ENCODE measurements at regions not wholly inside any gene's neighbourhood (a gene's known extent, or its start where the extent isn't known, plus 50 kb on each side); places are given as distances from the start of the nearest gene placed in this dataset.

GRCh38 chr16:79523971-79524370 is 76.6 kb downstream of the MAF start:
- Histone ChIP-seq H3K36me3 (replicated peaks in 1 of 2; ENCODE audit: control insufficient read depth in 1 of 2, insufficient read depth in 2 of 2, low read length in 2 of 2) (no peaks in the 10 kb centered on the region), H3K4me1 (ENCODE audit: insufficient read depth, low read length) (no peaks in the 10 kb centered on the region), H2AFZ (ENCODE audit: low read length) (no peak overlapping the region), H4K20me1 (ENCODE audit: insufficient read depth, low read length) (no peaks in the 10 kb centered on the region), H3K9me3 (ENCODE audit: low read length) (no peaks in the 10 kb centered on the region), H3K4me3 (replicated peaks in 1 of 3; ENCODE audit: insufficient read depth in 1 of 3, low read depth in 2 of 3, low read length in 3 of 3) (no peak overlapping the region), H3K27ac (ENCODE audit: extremely low read length, insufficient read depth, low read length) (no peak overlapping the region), H3K27me3 (ENCODE audit: control insufficient read depth in 1 of 2, insufficient read depth in 2 of 2, low read length in 2 of 2) (no peaks in the 10 kb centered on the region), H3K4me2 (ENCODE audit: low read depth, low read length) (no peak overlapping the region), H3K9ac (ENCODE audit: insufficient read depth, low read depth, low read length) (no peak overlapping the region), H3K79me2 (ENCODE audit: insufficient read depth, low read length) (no peaks in the 10 kb centered on the region)
- no peak for ATAC-seq
- POLR2A ChIA-PET: no interaction called here
- BruUV-seq (replicated peaks): no TSS peak
- WGBS (ENCODE audit: low lambda C conversion rate): 23% methylated on average over 9 of the region's 9 CpGs
- intact Hi-C loops (cut with micrococcal nuclease; ENCODE audit: unreplicated experiment) (no loop called here), in situ Hi-C loops (cut with HindIII; ENCODE audit: extremely low pct_ligation_motif_present, low pct_unique_long_range_greater_than_20kb) (no loop called here)
- FAIRE-seq: no peak
- no peak for DNase-seq (ENCODE audit: low spot score)
- CTCF ChIA-PET (ENCODE audit: low intra/inter-chr PET ratio, low total read pairs): no interaction called here
- TF ChIP-seq ZNF605 (CRISPR knock-in tag; IDR thresholded peaks at IDR 0.05): no peak
- TF ChIP-seq ZNF318 (CRISPR knock-in tag; IDR thresholded peaks at IDR 0.05): no peak
- no peak for TF ChIP-seq U2AF1 (optimal IDR thresholded peaks at IDR 0.05; ENCODE audit: low read depth, low read length)
- no peak for TF ChIP-seq SKIL (CRISPR knock-in tag; IDR thresholded peaks at IDR 0.05; ENCODE audit: borderline replicate concordance)
- TF ChIP-seq FOXO1 (CRISPR knock-in tag; IDR thresholded peaks at IDR 0.05): no peak
- TF ChIP-seq ZNF235 (CRISPR knock-in tag; IDR thresholded peaks at IDR 0.05; ENCODE audit: borderline replicate concordance): no peak
- no peak for TF ChIP-seq KLF11 (CRISPR knock-in tag; IDR thresholded peaks at IDR 0.05)
- TF ChIP-seq MIXL1 (CRISPR knock-in tag; IDR thresholded peaks at IDR 0.05): no peak
- TF ChIP-seq SOX5 (CRISPR knock-in tag; IDR thresholded peaks at IDR 0.05; ENCODE audit: borderline replicate concordance): no peak
- no peak for TF ChIP-seq ZNF567 (CRISPR knock-in tag; IDR thresholded peaks at IDR 0.05; ENCODE audit: borderline replicate concordance)
- no peak for TF ChIP-seq CTCF (CRISPR knock-in tag; IDR thresholded peaks at IDR 0.05)
- no peak for TF ChIP-seq HNRNPH1 (optimal IDR thresholded peaks at IDR 0.05; ENCODE audit: low read depth, low read length)
- TF ChIP-seq SALL1 (CRISPR knock-in tag; IDR thresholded peaks at IDR 0.05): no peak
